GM21526 (cell line): ENCODE measurements at regions not wholly inside any gene's neighbourhood (a gene's known extent, or its start where the extent isn't known, plus 50 kb on each side); places are given as distances from the start of the nearest gene placed in this dataset.
A peak's percentile ranks its signal among the peaks of the same experiment; 100 is the strongest.

ENCODE experiments used
- ATAC-seq: cut with Tn5 transposase; IDR thresholded peaks from one replicate; pipeline ENCODE4 v1.9.1; 2021; ENCODE audit warnings: moderate library complexity; ENCODE audit not compliant: unreplicated experiment, low FRiP score

DNA sequence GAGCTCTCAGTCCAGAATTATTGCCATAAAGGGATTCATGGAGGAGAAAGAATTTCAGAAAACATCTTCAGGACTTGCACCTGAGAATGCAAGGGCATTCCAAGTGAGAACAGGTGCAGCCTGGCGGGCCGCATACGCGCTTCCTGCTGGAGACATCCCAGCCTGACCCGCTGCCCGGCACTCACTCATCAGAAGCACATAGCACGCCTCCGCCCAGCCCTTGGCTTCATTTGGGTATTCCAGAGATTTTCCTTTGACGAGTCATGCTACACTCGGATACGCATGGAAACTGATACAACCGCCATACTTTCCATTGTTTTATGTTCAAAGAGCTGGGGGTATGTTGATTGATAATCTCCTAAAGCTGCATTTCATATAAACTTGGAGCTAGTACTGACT, 228.0 kb upstream of the ID2 start:
- no peak for ATAC-seq

- ATAC-seq, result no peak
Measured at GRCh38 chr2:8454797-8455196, 227.1 kb upstream of the ID2 start.

GRCh38 chr2:8455236-8456150, 226.4 kb upstream of the ID2 start:
- no peak for ATAC-seq

DNA sequence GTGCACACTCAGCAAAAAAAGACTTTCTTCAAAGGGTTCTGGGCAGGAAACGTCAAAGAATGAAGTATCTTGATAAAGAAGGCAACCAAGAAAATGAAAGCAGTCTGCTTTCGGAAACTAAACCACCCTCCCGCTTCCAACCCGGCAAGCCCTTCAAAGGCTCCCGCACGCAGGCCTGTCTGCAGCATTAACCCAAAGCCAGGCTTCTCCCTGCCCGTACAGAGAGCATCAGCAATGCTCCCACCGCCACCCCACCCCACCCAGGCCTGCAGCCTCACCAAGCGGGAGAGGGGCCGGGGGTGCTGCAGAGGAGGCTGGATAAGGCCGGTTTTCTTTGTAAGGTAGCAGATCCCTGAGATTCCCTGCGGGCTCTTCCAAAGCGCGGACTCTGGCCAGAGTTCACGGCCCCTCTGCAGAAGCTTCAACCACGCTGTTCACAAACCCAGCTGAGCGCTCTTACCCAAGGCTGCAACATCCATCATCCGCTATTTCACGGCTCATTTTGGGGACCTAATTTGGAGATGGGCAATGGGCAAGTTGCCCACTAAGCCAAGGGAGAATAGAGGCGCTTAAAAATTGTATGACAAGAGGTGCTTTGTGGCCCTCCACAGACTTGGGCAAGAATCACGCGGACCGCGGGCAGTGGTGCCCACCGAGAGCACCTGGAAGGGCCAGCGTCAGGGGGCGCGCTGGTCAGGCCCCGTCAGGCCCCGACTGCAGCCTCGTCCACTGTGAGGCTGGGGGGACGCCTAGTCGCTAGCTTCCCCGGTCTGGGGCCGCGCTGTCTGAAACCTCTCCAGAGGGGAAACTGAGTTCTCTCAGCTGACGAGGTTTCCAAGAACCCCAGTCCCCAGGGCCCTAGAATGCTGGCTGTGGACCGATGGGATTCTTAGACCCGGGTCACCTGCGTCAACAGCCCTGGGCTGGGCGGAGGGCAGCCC, 225.4 kb upstream of the ID2 start:
- no peak for ATAC-seq

DNA sequence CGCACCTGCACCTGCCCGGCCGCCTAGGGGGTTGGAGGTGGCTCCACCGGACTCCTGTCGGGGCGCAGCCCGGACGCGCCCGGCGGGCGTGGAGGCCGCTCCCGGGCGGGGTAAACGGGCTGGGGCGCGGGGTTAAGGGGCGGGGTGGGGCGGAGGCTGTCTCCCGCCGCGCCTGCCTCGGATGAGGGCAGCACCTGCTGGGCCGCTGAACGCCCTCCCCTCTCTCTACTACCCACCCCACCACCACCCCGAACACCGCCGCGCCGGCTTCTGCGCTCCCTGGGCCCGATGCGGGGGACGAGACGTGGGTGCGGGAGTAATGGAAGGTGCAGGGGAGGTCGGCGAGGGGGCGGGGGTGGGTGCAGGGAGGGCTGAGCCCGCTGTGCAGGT, 224.8 kb upstream of the ID2 start:
- no peak for ATAC-seq

DNA sequence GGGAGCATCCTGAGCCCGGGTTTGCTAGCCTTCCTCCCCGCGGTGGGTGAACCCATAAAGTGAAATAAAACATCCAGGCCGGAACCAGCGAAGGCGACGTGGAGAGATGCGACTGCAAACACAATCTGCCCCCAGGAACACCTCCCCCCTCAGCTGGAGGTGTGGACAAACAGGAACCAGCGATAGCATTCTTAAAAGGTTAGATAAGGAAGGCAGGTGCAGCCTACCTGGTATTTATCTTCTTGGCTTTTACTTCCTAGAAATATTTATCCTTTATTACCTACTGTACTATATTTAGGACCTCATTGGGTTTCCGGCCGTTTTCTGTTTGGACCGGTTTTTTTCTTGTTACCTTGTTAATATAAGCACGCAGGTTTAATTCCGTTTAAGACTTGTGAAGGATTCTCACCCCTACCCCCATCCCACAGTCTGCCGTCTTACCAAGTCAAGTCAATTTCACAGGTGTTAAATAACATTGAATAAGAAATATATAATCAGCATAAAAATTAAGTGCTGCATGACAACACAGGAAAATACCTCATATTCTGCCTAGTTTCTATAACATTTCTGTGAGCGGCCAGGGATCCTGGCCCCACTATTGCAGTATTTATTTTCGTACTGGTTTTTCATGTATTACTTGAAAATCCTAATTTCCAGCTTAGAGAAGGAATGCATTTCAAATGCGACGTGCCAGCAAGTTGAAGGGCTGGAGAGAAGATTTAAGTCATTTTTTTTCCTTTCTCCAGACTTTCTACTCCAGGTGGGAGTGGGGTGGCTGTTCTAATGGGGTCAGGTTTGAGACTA, 224.0 kb upstream of the ID2 start:
- ATAC-seq, result no peak

- no peak for ATAC-seq
Measured at GRCh38 chr2:8458503-8459459, 223.1 kb upstream of the ID2 start.

- ATAC-seq, result no peak
Measured at GRCh38 chr2:8459474-8459873, 222.4 kb upstream of the ID2 start.

GRCh38 chr2:8461341-8461740, 220.5 kb upstream of the ID2 start:
- ATAC-seq, result no peak

DNA sequence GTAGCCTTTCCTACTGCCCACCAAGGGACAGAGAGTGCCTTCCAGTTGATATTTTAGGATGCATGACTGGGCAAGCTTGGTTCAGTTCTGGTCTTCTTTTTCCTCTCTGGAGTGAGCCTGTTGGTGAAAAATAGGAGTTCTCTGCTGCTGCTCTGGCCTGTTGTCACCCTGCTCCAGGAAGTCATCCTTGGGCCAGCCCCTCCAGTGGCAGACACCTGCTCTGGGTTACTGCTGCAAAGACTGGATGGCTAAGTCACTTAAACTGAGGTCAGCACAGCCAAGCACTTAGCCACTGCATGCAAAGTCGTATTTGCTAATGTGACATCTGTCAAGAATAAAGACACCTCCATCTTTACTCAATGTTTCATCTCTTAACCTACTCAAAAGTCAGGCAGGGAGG, 219.6 kb upstream of the ID2 start:
- ATAC-seq, result no peak

GRCh38 chr2:8462899-8463648, 218.8 kb upstream of the ID2 start:
- no peak for ATAC-seq

- ATAC-seq, result no peak
Measured at GRCh38 chr2:8465560-8465959, 216.3 kb upstream of the ID2 start.

DNA sequence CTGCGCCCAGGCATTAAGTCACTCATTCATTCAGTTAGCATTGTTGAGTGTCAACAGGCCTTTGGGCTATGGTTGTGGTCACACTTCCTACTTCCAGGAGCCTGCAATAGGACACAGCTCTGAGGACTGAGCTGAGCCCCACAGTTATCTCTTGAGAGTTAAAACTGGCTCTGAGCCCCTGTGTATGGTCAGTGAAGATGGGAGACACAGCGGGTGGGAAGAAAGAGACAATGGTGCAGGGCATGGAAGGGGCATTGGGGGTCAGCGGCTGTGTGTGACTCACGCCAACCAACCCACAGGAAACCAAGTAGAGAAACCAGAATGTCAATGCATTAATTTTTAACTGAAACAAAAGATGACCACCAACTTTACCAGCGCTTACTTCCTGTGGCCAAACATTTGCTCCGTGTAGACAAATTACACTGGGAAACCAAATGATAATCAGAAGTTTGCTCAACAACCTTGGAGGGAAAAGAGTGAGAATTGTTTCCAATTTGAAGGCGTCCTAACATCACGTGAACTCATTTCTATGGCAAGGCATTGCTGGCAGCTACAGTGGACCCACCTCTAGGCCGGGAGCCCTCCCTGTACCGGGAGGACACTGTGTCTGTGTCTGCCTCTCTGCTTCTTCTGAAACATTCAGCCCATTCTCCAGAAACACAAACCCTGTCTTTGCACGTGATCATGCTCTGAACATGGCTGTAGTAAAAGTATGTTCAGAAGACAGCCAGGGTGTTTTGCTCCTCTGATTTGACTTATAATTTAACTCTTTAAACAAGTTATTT, 212.0 kb upstream of the ID2 start:
- no peak for ATAC-seq

- ATAC-seq, result peak; percentile 68
Measured at GRCh38 chr2:8472545-8473323, 209.1 kb upstream of the ID2 start.

- no peak for ATAC-seq
Measured at GRCh38 chr2:8475349-8476031, 206.4 kb upstream of the ID2 start.

DNA sequence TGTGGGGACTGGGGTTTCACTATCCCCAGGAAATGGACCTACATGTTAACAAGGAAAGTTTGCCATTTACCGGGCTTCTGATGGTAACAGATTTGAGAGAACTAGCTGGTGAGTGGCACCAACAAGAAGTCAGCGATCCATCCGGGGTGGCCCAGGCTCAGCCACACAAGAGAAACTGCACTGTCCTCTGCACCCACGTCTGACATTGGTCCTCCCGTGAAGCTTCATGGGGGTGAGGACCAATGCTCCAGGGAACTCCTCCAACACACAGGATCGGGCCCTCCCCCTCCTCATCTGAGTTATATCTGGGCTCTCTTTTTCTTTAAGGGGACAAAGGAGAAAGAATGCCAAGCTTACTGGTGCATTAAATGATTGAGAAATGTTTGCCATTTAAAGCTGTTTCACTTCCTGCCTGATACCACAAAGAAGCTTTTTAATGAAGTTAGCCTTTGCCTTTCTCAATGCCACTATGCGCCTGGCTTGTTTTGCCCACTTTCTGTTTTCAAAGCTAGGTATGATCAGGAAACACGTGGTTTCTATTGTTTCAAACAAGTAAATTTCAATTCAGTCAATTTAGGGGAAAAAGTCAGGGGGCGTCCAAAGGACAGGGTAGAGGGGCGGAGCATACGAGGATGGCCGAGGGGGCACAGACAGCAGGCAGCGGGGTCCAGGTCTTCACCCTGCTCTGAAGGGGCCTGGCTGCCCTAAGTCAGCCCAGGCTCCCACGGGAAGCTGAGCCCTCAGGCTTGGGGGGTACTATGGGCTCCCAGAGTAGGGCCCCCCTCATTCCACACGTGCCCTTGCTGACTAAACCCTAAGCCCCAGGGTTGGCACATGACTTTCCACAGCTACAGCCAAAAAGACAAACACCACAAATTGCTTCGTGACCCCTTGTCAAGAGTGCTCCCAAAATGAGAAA, 204.0 kb upstream of the ID2 start:
- peak; percentile 51 for ATAC-seq
